ENCODE measurements at regions not wholly inside any gene's neighbourhood (a gene's known extent, or its start where the extent isn't known, plus 50 kb on each side); places are given as distances from the start of the nearest gene placed in this dataset.

- intact Hi-C loops (cut with DNase I) = no loop called here
- Histone ChIP-seq H3K27ac (no peak overlapping the region), H3K36me3 (no peaks in the 10 kb centered on the region), H3K4me1 (ENCODE audit: insufficient read depth) (no peaks in the 10 kb centered on the region), H3K4me3 (no peak overlapping the region), H3K9me3 (no peaks in the 10 kb centered on the region), H3K27me3 (no peaks in the 10 kb centered on the region)
- TF ChIP-seq EP300 (IDR thresholded peaks at IDR 0.05) (no peak), CTCF (IDR thresholded peaks at IDR 0.05) (no peak), POLR2A (IDR thresholded peaks at IDR 0.05) (no peak)
- WGBS, 3 donors = 79 to 89% (median 87%) methylated on average over 3 of the region's 3 CpGs
- no peak for DNase-seq
These were observed 187.2 kb upstream of the SLITRK3 start for GRCh38 chr3:165383381-165383780.

GRCh38 chr3:165382672-165383071, 186.5 kb upstream of the SLITRK3 start:
- H3K4me1 ChIP-seq (ENCODE audit: insufficient read depth) = no peaks in the 10 kb centered on the region
- intact Hi-C loops (cut with DNase I) = no loop called here
- H3K9me3 ChIP-seq = no peaks in the 10 kb centered on the region
- H3K27ac ChIP-seq = no peak overlapping the region
- H3K27me3 ChIP-seq = no peaks in the 10 kb centered on the region
- WGBS, 3 donors = 82 to 89% (median 88%) methylated on average over 3 of the region's 3 CpGs
- no peaks in the 10 kb centered on the region for H3K36me3 ChIP-seq
- TF ChIP-seq EP300 (IDR thresholded peaks at IDR 0.05) (no peak), POLR2A (IDR thresholded peaks at IDR 0.05) (no peak), CTCF (IDR thresholded peaks at IDR 0.05) (no peak)
- H3K4me3 ChIP-seq = no peak overlapping the region
- DNase-seq = no peak

GRCh38 chr3:165378761-165379160, 182.6 kb upstream of the SLITRK3 start:
- WGBS, 3 donors = 58 to 74% (median 66%) methylated on average over 2 of the region's 2 CpGs
- no peak for TF ChIP-seq EP300 (IDR thresholded peaks at IDR 0.05)
- no peak for TF ChIP-seq POLR2A (IDR thresholded peaks at IDR 0.05)
- TF ChIP-seq CTCF (IDR thresholded peaks at IDR 0.05) = no peak

GRCh38 chr3:165359005-165359404, 162.8 kb upstream of the SLITRK3 start:
- no peak for DNase-seq

More at GRCh38 chr3:165378761-165379160, 182.6 kb upstream of the SLITRK3 start:
- H3K27ac ChIP-seq = no peak overlapping the region
- intact Hi-C loops (cut with DNase I) = no loop called here
- H3K27me3 ChIP-seq = no peaks in the 10 kb centered on the region
- DNase-seq = no peak
- H3K36me3 ChIP-seq = no peaks in the 10 kb centered on the region
- no peaks in the 10 kb centered on the region for H3K9me3 ChIP-seq
- no peaks in the 10 kb centered on the region for H3K4me1 ChIP-seq (ENCODE audit: insufficient read depth)
- H3K4me3 ChIP-seq = no peak overlapping the region

More at GRCh38 chr3:165359005-165359404, 162.8 kb upstream of the SLITRK3 start:
- Histone ChIP-seq H3K4me1 (ENCODE audit: insufficient read depth) (no peaks in the 10 kb centered on the region), H3K36me3 (no peaks in the 10 kb centered on the region), H3K27me3 (no peaks in the 10 kb centered on the region), H3K9me3 (no peaks in the 10 kb centered on the region), H3K4me3 (no peak overlapping the region), H3K27ac (no peak overlapping the region)
- TF ChIP-seq CTCF (IDR thresholded peaks at IDR 0.05) (no peak), POLR2A (IDR thresholded peaks at IDR 0.05) (no peak), EP300 (IDR thresholded peaks at IDR 0.05) (no peak)
- intact Hi-C loops (cut with DNase I) = no loop called here
- 61 to 71% (median 68%) methylated on average over 3 of the region's 3 CpGs for WGBS, 3 donors

Measured in ovary (tissue), 7 donors.